Progenitor cell of endocrine pancreas (in vitro differentiated cells): ENCODE measurements at regions not wholly inside any gene's neighbourhood (a gene's known extent, or its start where the extent isn't known, plus 50 kb on each side); places are given as distances from the start of the nearest gene placed in this dataset.

Experiments
- DNase-seq: peaks from one replicate; pipeline ENCODE4 v3.0.0; 2021; ENCODE audit warnings: low spot score; ENCODE audit not compliant: unreplicated experiment
- H3K27ac Mint-ChIP-seq: 2 replicates; pipeline ENCODE4 v1.8.0; 2021; ENCODE audit warnings: mild to moderate bottlenecking, moderate library complexity, mixed read lengths
- H3K27me3 Mint-ChIP-seq: 2 replicates; pipeline ENCODE4 v1.8.0; 2021; ENCODE audit warnings: mixed read lengths
- H3K36me3 Mint-ChIP-seq: 2 replicates; pipeline ENCODE4 v1.8.0; 2022; ENCODE audit warnings: mixed read lengths; ENCODE audit not compliant: insufficient read depth
- H3K4me1 Mint-ChIP-seq: 2 replicates; pipeline ENCODE4 v1.8.0; 2021; ENCODE audit warnings: low read depth, mixed read lengths
- H3K4me3 Mint-ChIP-seq: 2 replicates; pipeline ENCODE4 v1.8.0; 2021; ENCODE audit warnings: low read depth, mild to moderate bottlenecking, moderate library complexity, mixed read lengths
- H3K9me3 Mint-ChIP-seq: 2 replicates; pipeline ENCODE4 v1.8.0; 2021; ENCODE audit warnings: low read depth, mixed read lengths
- CTCF ChIP-seq: fragments of 200-600 bp; sonication (generic); IDR thresholded peaks from one replicate; pipeline ENCODE4 v1.5.0; 2021; ENCODE audit warnings: antibody characterized with exemption, mild to moderate bottlenecking; ENCODE audit not compliant: unreplicated experiment

GRCh38 chr3:124158168-124158881 lies 166.4 kb upstream of the ROPN1 start:
- H3K27ac Mint-ChIP-seq = no peak overlapping the region
- no peak for DNase-seq
- no peaks in the 10 kb centered on the region for H3K4me1 Mint-ChIP-seq
- no peaks in the 10 kb centered on the region for H3K27me3 Mint-ChIP-seq
- no peak overlapping the region for H3K4me3 Mint-ChIP-seq
- TF ChIP-seq CTCF = no peak
- H3K9me3 Mint-ChIP-seq = no peaks in the 10 kb centered on the region
- H3K36me3 Mint-ChIP-seq = peaks cover 3% of the 10 kb centered on the region

- Mint-ChIP-seq H3K4me3 (no peak overlapping the region), H3K27ac (no peak overlapping the region), H3K9me3 (no peaks in the 10 kb centered on the region), H3K27me3 (no peaks in the 10 kb centered on the region), H3K36me3 (no peaks in the 10 kb centered on the region), H3K4me1 (no peaks in the 10 kb centered on the region)
- TF ChIP-seq CTCF = no peak
- no peak for DNase-seq
Observed at GRCh38 chr3:124161448-124161847, 169.5 kb upstream of the ROPN1 start.

- TF ChIP-seq CTCF = no peak
- H3K4me3 Mint-ChIP-seq = no peak overlapping the region
- DNase-seq = no peak
- peaks cover 5% of the 10 kb centered on the region for H3K4me1 Mint-ChIP-seq
- H3K27ac Mint-ChIP-seq = no peak overlapping the region
- no peaks in the 10 kb centered on the region for H3K9me3 Mint-ChIP-seq
- no peaks in the 10 kb centered on the region for H3K36me3 Mint-ChIP-seq
- no peaks in the 10 kb centered on the region for H3K27me3 Mint-ChIP-seq
Observed at GRCh38 chr3:124163689-124164088, 171.8 kb upstream of the ROPN1 start.

- H3K4me3 Mint-ChIP-seq = no peak overlapping the region
- H3K4me1 Mint-ChIP-seq = peaks cover 32% of the 10 kb centered on the region
- TF ChIP-seq CTCF = no peak
- no peak for DNase-seq
- H3K9me3 Mint-ChIP-seq = no peaks in the 10 kb centered on the region
- no peak overlapping the region for H3K27ac Mint-ChIP-seq
- no peaks in the 10 kb centered on the region for H3K36me3 Mint-ChIP-seq
- no peaks in the 10 kb centered on the region for H3K27me3 Mint-ChIP-seq
Observed at GRCh38 chr3:124168271-124168670, 176.3 kb upstream of the ROPN1 start.

DNA sequence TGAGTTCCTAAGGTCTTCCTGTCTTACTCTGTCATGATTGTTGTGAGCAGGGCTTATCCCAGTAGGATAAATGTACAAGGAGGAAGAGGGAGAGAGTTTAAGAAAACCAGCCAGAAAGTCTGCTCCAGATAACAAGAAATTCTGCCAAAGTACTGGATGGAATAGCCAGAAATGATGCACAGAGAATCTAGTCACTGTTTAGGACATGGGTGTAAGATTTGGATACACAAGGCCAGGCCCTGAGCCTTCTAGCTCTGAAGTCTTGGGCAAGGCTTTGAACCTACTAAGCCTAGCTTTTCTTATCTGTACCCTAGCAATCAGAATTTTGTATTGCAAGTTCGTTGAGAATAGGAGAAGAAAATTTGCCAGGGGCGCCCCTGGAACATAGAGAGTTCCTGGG lies 180.4 kb upstream of the ROPN1 start:
- Mint-ChIP-seq H3K27ac (no peak overlapping the region), H3K27me3 (no peaks in the 10 kb centered on the region), H3K4me1 (peaks cover 36% of the 10 kb centered on the region), H3K4me3 (no peak overlapping the region), H3K36me3 (peaks cover 3% of the 10 kb centered on the region), H3K9me3 (no peaks in the 10 kb centered on the region)
- no peak for DNase-seq
- no peak for TF ChIP-seq CTCF
